Panc1 (cell line): ENCODE measurements at regions not wholly inside any gene's neighbourhood (a gene's known extent, or its start where the extent isn't known, plus 50 kb on each side); places are given as distances from the start of the nearest gene placed in this dataset.

ENCODE experiments used
- ATAC-seq: fragments of 200-7000 bp; cut with Tn5 transposase; 2 replicates; pipeline ENCODE4 v1.9.1; 2020; ENCODE audit warnings: mild to moderate bottlenecking, moderate library complexity
- BruUV-seq: library from RNA; stranded (reverse); fragments of 400-500 nt; replicated peaks from 2 replicates; lab custom pipeline; 2021; lab: Mats Ljungman, UMichigan
- CTCF ChIA-PET: fragments of 300-600 bp; sonication (Branson Sonifier 250); formaldehyde crosslinking; loops from one replicate; lab custom pipeline; 2022; ENCODE audit warnings: antibody characterized with exemption; lab: Charles Lee
- POLR2A ChIA-PET: fragments of 300-600 bp; sonication (Branson Sonifier 250); formaldehyde crosslinking; loops from one replicate; lab custom pipeline; 2022; ENCODE audit warnings: antibody characterized with exemption; lab: Charles Lee
- DNase-seq: peaks from one replicate; pipeline ENCODE4 v3.0.0-alpha.2; 2010; ENCODE audit warnings: low read depth, low spot score
- H3K27ac ChIP-seq: 2 replicates; pipeline ENCODE4 v1.5.1; 2011; ENCODE audit warnings: mild to moderate bottlenecking, low read length, inconsistent platforms
- H3K27me3 ChIP-seq: fragments of 200-500 bp; sonication (Bioruptor generic); 2 replicates; pipeline ENCODE4 v1.6.0; 2014; ENCODE audit warnings: low read length, inconsistent platforms; ENCODE audit not compliant: control insufficient read depth, insufficient read depth
- H3K36me3 ChIP-seq: fragments of 200-500 bp; sonication (Bioruptor generic); 2 replicates; pipeline ENCODE4 v1.5.1; 2014; ENCODE audit warnings: inconsistent platforms, mild to moderate bottlenecking, low read length, moderate library complexity; ENCODE audit not compliant: control insufficient read depth, insufficient read depth
- H3K4me1 ChIP-seq: 2 replicates; pipeline ENCODE4 v1.5.1; 2011; ENCODE audit warnings: inconsistent platforms, mild to moderate bottlenecking, low read length, moderate library complexity; ENCODE audit not compliant: control insufficient read depth, insufficient read depth
- H3K4me3 ChIP-seq, 2 experiments: 2 replicates each; pipeline ENCODE4 v1.5.1; 2011 to 2012; ENCODE audit warnings: low read depth in 2 of 2, low read length in 2 of 2, mild to moderate bottlenecking in 2 of 2, inconsistent platforms in 1 of 2, moderate library complexity in 1 of 2
- H3K9me3 ChIP-seq: fragments of 200-500 bp; sonication (Bioruptor generic); 2 replicates; pipeline ENCODE4 v1.5.1; 2014; ENCODE audit warnings: low read depth, mild to moderate bottlenecking, inconsistent platforms, low read length, moderate library complexity; ENCODE audit not compliant: control insufficient read depth, insufficient read depth
- POLR2AphosphoS5 ChIP-seq: IDR thresholded peaks from 2 replicates; pipeline ENCODE4 v1.6.1; 2012; ENCODE audit warnings: mild to moderate bottlenecking, low read depth, low read length, moderate library complexity
- SIN3A ChIP-seq: IDR thresholded peaks from 2 replicates; pipeline ENCODE4 v1.6.1; 2012; ENCODE audit warnings: low read depth, mild to moderate bottlenecking, low read length, moderate library complexity, borderline replicate concordance; ENCODE audit not compliant: insufficient read depth
- TCF7L2 ChIP-seq: IDR thresholded peaks from 2 replicates; pipeline ENCODE4 v1.6.1; 2011; ENCODE audit warnings: mild to moderate bottlenecking, low read depth, low read length, inconsistent platforms
- in situ Hi-C: cut with HindIII; loops from 2 replicates; pipeline ENCODE4 v1.10.0; 2016; ENCODE audit warnings: low sequenced_read_pairs, low pct_unique_long_range_greater_than_20kb
- intact Hi-C: fragments of 100-400 bp; cut with micrococcal nuclease; formaldehyde crosslinking; loops from one replicate; pipeline ENCODE4 v1.10.0; 2022; ENCODE audit not compliant: unreplicated experiment
- TF ChIP-seq, protein P1 (sequence below), 2 experiments: IDR thresholded peaks; 2 replicates each; pipeline ENCODE4 v1.6.1; 2011 to 2012; ENCODE audit warnings: low read depth in 2 of 2, control low read depth in 1 of 2, low read length in 1 of 2, mild to moderate bottlenecking in 1 of 2, moderate library complexity in 1 of 2; ENCODE audit not compliant: insufficient read depth in 1 of 2
- TF ChIP-seq, protein P2 (sequence below): fragments of 450-650 bp; IDR thresholded peaks from 2 replicates; pipeline ENCODE4 v1.5.1; 2017; ENCODE audit warnings: mild to moderate bottlenecking

DNA sequence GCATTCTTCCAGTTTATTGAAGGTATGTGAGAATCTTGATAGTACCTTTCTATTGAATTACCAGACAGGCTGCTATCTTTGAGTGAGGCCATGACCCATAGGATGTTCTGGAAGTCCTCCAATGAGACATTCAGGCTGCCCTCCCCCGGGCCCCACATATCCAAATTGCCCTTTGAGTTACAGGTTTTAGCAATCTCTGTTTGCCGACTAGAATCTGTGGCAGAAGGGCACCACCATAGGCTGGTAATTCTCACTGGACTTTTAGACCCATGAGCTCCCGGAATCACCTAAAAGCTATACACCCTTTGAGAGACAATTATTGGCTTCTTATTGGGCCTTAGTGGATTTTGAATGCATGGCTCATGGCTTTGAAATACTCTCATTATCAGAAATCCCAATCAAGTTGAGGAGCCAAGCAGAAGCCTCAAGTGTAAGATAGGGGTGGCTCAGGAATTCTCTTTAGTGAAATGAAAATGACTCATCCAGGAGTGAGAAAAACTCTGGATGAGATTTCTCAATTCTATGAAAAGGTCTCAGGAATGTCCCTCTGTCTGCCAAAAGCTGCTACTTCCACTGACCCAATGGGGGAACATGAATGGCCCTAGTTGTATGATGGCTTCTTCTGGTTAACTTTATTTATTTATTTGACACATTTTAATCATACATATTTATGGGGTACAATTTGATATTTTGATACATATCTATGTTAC is 172.1 kb upstream of the CSNK1A1L start:
- CTCF ChIA-PET = no interaction called here
- in situ Hi-C loops (no loop called here), intact Hi-C loops (no loop called here)
- Histone ChIP-seq H3K9me3 (no peaks in the 10 kb centered on the region), H3K4me1 (no peaks in the 10 kb centered on the region), H3K27me3 (no peaks in the 10 kb centered on the region), H3K4me3 (no peak overlapping the region), H3K27ac (no peak overlapping the region), H3K36me3 (no peaks in the 10 kb centered on the region)
- POLR2A ChIA-PET = no interaction called here
- ATAC-seq (no peak), DNase-seq (no peak)
- TF ChIP-seq, protein P1, sequence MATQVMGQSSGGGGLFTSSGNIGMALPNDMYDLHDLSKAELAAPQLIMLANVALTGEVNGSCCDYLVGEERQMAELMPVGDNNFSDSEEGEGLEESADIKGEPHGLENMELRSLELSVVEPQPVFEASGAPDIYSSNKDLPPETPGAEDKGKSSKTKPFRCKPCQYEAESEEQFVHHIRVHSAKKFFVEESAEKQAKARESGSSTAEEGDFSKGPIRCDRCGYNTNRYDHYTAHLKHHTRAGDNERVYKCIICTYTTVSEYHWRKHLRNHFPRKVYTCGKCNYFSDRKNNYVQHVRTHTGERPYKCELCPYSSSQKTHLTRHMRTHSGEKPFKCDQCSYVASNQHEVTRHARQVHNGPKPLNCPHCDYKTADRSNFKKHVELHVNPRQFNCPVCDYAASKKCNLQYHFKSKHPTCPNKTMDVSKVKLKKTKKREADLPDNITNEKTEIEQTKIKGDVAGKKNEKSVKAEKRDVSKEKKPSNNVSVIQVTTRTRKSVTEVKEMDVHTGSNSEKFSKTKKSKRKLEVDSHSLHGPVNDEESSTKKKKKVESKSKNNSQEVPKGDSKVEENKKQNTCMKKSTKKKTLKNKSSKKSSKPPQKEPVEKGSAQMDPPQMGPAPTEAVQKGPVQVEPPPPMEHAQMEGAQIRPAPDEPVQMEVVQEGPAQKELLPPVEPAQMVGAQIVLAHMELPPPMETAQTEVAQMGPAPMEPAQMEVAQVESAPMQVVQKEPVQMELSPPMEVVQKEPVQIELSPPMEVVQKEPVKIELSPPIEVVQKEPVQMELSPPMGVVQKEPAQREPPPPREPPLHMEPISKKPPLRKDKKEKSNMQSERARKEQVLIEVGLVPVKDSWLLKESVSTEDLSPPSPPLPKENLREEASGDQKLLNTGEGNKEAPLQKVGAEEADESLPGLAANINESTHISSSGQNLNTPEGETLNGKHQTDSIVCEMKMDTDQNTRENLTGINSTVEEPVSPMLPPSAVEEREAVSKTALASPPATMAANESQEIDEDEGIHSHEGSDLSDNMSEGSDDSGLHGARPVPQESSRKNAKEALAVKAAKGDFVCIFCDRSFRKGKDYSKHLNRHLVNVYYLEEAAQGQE (IDR thresholded peaks at IDR 0.05; ENCODE audit: insufficient read depth in 1 of 2, low read depth in 2 of 2, low read length in 1 of 2) = no peak
- TF ChIP-seq, protein P2, sequence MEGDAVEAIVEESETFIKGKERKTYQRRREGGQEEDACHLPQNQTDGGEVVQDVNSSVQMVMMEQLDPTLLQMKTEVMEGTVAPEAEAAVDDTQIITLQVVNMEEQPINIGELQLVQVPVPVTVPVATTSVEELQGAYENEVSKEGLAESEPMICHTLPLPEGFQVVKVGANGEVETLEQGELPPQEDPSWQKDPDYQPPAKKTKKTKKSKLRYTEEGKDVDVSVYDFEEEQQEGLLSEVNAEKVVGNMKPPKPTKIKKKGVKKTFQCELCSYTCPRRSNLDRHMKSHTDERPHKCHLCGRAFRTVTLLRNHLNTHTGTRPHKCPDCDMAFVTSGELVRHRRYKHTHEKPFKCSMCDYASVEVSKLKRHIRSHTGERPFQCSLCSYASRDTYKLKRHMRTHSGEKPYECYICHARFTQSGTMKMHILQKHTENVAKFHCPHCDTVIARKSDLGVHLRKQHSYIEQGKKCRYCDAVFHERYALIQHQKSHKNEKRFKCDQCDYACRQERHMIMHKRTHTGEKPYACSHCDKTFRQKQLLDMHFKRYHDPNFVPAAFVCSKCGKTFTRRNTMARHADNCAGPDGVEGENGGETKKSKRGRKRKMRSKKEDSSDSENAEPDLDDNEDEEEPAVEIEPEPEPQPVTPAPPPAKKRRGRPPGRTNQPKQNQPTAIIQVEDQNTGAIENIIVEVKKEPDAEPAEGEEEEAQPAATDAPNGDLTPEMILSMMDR = no peak
- TF ChIP-seq POLR2AphosphoS5 (no peak), SIN3A (no peak), TCF7L2 (no peak)
- BruUV-seq = no TSS peak

DNA sequence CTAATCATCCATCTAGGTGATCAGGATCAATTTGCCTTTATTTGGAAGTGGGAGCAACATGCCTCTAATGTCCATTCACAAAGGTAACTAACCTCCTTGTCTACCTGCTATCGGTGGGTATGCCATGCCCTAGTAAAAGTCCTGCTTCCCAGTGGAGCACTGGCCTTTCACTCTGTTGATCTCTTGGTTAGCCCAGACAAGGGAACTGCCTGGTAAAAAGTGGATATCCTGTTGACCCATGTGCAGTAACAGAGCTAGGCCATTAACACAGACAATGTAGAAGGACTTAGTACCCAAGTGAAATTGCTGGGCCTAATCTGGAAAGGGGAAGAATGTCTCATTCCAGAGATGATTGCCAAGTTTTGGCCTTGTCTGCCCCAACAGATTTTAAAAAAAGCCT is 171.5 kb upstream of the CSNK1A1L start:
- ChIA-PET CTCF (no interaction called here), POLR2A (no interaction called here)
- BruUV-seq = no TSS peak
- Histone ChIP-seq H3K27me3 (no peaks in the 10 kb centered on the region), H3K4me3 (no peak overlapping the region), H3K4me1 (no peaks in the 10 kb centered on the region), H3K9me3 (no peaks in the 10 kb centered on the region), H3K36me3 (no peaks in the 10 kb centered on the region), H3K27ac (no peak overlapping the region)
- intact Hi-C loops = no loop called here
- TF ChIP-seq, protein P1 (IDR thresholded peaks at IDR 0.05; ENCODE audit: insufficient read depth in 1 of 2, low read depth in 2 of 2, low read length in 1 of 2) = no peak
- TF ChIP-seq SIN3A (no peak), POLR2AphosphoS5 (no peak), TCF7L2 (no peak)
- TF ChIP-seq, protein P2 = no peak
- no peak for ATAC-seq
- in situ Hi-C loops = no loop called here
- DNase-seq = no peak
